Left renal cortex interstitium (tissue), 4 donors: ENCODE measurements at regions not wholly inside any gene's neighbourhood (a gene's known extent, or its start where the extent isn't known, plus 50 kb on each side); places are given as distances from the start of the nearest gene placed in this dataset.

Experiments
- DNase-seq, 4 donors: peaks; one replicate each; pipeline ENCODE4 v3.0.0-alpha.2; 2013; ENCODE audit warnings: low read depth in 4 of 4, low spot score in 2 of 4, missing footprints in 1 of 4

- DNase-seq: no peak
Observed at GRCh38 chr2:6480514-6480913, 385.2 kb downstream of the CMPK2 start.

GRCh38 chr2:6482256-6482655 is 383.5 kb downstream of the CMPK2 start:
- no peak for DNase-seq

DNA sequence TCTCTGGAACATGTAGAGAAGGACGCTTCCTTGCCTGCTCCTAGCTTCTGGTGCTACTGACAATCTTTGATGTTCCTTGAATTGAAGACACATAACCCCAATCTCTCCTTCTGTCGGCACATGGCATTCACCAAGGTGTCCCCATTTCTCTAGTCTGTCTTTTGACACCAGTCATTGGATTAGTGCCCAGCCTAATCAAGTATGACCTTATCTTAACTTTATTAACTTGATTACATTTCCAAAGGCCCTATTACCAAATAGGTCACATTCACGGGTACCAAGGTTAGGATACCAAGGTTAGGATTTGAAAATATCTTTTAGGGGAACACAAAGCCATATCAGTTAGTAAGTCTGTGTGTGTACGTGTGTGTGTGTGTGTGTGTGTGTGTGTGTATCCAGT is 377.9 kb downstream of the CMPK2 start:
- DNase-seq: no peak

GRCh38 chr2:6492573-6492972 is 373.1 kb downstream of the CMPK2 start:
- no peak for DNase-seq

DNA sequence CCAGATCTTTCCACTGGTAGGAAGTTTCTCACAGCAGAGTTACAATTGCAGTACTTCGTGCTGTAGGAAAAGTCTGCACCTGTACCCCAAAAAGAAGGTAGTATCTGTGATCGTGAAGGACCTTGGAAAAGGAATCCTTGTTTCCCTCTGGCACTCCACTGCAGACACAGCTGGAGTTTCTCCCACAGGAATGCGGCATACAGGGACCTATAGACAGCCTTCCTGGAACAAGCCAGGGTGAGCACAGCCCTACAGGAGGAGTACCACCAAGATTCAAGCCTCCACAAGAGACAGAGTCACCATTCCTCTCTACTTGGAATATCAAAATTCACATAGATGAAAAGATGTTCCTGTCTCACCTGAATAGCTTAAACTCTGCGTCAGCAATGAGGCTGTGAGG is 372.4 kb downstream of the CMPK2 start:
- no peak for DNase-seq

DNA sequence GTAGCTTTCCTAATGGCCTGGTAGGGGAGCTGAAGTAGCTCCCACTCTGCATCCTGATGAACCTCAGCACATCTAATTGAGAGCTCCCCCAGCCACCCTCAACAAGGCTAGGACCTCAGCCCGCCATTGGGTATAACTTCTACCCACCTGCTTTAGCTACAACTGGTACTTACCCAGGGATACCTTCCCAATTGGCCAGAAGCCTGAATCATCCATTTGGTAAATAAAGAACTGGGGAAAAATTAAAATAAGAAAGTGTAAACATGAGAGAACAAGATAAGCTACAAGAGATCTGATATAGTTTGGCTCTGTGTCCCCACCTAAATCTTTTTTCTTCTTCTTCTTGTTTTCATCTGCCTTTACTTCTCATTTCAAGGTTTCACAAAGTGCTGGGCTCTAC is 372.0 kb downstream of the CMPK2 start:
- no peak for DNase-seq

- DNase-seq: no peak
Observed at GRCh38 chr2:6495466-6495865, 370.2 kb downstream of the CMPK2 start.

GRCh38 chr2:6496376-6496775 is 369.3 kb downstream of the CMPK2 start:
- DNase-seq: no peak

DNA sequence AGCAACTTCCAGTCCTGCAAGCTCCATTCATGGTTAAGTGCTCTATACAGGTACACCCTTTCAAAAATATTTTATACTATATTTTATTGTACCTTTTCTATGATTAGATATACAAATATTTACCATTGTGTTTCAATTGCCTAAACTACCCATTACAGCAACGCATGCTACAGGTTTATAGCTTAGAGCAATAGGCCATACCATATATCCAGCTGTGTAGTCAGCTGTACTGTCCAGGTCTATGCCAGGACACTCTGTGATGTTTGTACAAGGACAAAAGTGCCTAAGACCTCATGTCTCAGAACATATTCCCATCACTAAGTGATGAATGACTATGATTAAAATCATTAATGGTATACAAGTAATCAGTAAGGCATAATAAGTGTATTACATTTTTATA is 368.7 kb downstream of the CMPK2 start:
- no peak for DNase-seq

DNA sequence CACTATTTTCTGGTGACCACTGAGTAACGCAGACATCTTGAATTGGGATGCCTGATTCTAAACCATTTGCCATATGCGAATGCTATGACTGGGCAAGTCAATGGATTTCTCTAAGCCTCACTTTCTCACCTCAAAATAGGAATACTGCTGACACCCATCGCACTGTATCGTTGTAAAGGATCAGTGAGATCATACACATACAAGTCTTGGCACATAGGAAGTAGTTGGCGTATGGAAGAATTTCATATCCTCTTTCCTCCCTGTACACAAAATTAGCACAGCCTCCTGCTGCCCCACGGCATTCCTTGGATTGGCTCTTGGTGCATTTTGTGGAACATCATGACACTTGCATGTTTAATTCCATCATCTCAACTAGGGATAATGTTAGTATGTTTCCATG is 366.9 kb downstream of the CMPK2 start:
- no peak for DNase-seq

- no peak for DNase-seq
Observed at GRCh38 chr2:6499691-6500090, 366.0 kb downstream of the CMPK2 start.

- no peak for DNase-seq
Observed at GRCh38 chr2:6506361-6506794, 359.3 kb downstream of the CMPK2 start.

- DNase-seq: no peak
Observed at GRCh38 chr2:6506859-6507258, 358.8 kb downstream of the CMPK2 start.

GRCh38 chr2:6510532-6510931 is 355.2 kb downstream of the CMPK2 start:
- no peak for DNase-seq

DNA sequence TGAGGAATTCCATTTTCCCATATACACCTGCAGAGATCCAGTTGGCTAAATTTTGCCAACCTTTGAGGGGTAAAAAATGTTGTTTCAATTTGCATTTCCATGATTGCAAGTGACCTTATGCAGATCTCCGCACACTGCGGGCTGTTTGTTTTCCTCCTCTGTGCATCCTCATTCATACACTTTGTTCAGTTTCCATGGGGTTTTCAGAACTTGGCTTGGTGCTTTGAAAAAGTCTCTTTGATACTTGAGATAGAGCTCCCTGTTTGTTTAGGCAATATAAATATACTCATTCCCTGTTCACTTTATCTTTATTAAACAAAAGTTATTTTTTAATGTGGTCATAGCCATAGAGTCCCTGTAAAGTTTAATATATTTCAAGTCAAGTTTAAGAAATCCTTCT is 353.1 kb downstream of the CMPK2 start:
- DNase-seq: no peak

DNA sequence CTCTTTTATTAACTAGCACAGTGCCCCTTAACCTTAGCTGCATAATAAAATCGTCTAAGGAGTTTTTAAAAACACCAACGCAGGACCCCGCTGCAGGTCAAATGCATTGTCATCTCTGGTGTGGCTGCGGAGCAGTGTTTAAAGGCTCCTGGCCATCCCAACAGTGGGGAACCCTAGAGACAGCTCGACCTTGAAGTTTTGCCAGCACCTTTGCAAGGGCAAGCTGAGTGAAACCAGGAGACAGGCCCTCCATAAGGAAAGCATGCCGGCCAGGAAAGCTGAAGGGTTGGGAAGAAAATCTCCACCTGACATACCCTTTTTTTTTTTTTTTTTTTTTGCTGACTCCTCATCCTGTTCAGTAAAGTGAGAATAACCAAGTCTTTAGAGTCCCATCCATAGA is 349.0 kb downstream of the CMPK2 start:
- DNase-seq: no peak

DNA sequence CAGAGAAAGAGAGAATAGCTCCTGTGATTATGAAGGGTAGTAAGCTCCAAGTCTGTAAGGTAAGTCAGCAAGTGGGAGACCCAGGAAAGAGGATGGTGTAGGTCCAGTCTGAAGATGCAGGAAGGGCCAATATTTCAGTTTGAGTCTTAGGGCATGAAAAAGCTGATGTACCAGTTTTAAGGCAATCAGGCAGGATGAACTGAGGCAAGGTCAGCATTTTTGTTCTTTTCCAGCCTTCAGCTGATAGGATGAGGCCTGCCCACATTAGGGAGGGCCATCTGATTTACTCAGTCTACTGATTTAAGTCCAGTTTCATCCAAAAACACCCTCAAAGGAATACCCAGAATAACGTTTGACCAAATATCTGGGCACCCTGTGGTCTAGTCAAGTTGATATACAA is 347.3 kb downstream of the CMPK2 start:
- no peak for DNase-seq

GRCh38 chr2:6523476-6523875 is 342.2 kb downstream of the CMPK2 start:
- no peak for DNase-seq

- no peak for DNase-seq
Observed at GRCh38 chr2:6524691-6525474, 340.8 kb downstream of the CMPK2 start.

DNA sequence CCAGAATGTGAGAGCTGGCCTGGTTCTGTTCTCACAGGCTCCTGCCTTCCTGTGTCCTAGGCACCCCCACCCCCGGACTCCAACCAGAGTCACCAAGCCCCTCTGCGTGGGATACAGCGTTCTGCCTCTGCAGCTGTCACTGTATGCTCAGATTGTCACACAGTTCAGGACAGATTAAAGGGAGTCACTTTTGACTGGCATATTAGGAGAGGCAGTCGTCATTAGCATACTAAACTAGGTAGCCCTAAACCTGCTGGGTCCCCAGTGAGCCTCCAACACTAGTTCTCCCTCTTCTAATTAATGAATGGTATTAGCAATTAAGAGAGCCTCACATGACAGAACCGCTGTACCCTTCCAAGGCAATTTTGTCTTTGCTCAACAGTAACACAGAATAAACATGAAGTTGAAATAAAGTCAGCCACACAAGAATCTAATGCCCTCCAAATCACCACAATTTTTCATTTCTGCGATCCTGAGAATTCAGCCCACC is 340.2 kb downstream of the CMPK2 start:
- DNase-seq: no peak

DNA sequence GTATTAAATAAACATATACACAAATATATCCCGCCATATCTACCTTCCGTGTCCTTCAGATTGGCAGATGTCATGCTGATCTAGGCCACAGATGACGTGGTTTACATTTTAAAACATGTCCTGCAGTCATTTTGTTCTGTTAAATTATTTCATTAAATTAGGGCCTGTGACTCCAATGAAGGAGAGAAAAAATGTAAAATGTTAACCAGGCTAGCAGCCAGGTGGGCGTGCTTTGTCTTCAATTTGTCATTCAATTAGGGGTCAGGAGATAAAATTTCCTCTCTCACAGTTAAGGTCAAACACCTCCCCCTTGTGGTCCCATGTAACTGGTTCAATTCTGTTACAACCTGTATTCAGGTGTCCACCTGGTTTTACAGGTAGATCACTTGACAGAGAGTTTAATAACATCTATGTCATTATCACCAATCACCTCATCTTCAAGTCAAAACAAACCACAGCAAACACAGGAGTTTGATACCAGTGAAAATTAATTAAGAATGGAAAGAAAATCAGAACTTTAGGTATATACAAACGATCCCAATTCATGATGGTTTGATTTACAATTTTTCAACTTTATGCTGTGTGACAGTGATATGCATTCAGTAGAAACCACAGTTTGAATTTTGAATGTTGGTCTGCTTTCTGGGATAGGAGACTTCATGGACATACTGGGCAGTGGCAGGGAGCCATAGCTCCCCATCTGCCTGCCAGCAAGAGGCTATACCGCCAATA is 339.4 kb downstream of the CMPK2 start:
- no peak for DNase-seq

DNA sequence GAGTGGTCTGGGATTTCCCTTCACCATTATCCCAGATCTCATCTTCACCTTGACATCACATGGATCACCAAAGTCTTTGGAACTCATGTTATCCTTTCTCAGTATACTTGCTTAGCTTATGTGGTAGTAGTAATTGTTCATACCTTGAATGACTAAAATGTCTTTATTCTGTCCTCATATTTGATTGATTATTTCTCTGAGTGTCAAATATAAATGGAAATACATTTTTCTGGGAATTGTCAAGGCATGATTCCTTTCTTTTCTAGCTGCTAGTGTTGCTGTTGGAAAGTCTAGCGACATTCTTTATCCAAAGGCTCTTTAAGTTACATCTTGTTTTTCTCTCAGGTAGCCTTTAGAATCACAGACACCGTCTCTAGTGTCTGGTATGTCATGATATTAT is 334.4 kb downstream of the CMPK2 start:
- no peak for DNase-seq
